Renal cortical epithelial cell (primary cell): ENCODE measurements at regions not wholly inside any gene's neighbourhood (a gene's known extent, or its start where the extent isn't known, plus 50 kb on each side); places are given as distances from the start of the nearest gene placed in this dataset.

Experiments
- DNase-seq: peaks from one replicate; pipeline ENCODE4 v3.0.0-alpha.2; 2011; ENCODE audit warnings: low read depth

- peak; percentile 46 for DNase-seq
Observed at GRCh38 chr10:98332623-98333269, 64.8 kb upstream of the LOXL4 start.

GRCh38 chr10:98331885-98332284 lies 63.9 kb upstream of the LOXL4 start:
- DNase-seq, result no peak

DNA sequence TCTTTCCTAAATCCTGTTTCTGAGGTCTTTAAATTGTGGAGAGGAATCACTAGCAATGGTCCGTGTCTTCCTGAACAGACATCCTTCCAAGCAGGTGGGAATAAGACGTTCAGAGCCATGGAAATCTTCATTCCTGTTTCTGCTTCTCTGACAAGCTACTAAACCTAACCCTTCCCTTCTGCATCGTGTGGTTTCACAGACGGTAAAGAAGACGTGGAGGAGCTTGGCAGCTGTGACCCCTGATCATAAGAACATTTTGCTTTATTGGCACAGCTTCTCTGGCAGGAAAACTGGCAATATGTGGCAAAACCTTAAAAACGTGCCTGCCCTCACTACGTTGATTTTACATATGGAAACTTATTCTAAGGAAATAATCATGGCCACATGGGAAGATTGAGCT lies 63.0 kb upstream of the LOXL4 start:
- DNase-seq, result no peak

DNA sequence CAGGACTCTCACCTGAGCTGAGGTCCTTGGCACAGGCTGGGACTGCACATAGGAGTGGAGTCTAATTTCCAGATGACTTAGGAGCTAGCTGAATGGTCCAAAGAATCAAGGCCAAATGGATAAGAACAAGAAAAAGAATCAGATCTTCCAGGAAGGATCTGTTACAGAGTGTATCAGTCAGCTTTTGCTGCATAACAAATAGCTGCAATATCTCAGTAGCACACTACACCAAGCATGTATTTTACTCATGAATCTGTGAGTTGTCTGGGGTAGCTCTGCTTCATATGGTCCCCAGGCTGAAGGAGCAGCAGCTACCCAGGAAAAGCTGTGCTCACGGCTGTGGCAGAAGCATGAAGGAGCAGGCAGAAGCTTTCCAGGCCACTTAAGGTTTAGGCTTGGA lies 60.6 kb upstream of the LOXL4 start:
- DNase-seq, result no peak

DNA sequence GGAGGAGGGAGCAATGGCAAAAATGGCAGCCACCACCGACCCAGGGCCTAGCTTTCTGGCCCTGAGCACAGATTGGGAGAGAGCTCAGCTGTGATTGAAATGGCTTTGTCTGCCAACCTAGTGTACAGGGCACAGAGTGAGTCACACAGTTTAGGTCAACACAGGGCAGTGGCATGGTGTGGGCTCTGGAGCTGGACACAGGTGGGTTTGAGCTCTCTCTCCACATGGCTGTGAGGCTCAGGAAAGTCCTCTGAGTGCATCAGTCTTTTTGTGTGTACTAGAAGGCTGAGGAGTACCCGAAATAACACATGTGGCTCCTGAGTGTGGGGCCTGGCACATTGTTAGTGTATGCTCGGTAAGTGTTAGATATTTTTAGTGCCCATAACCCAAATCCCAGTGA lies 60.2 kb upstream of the LOXL4 start:
- peak; percentile 33 for DNase-seq

GRCh38 chr10:98326621-98327027 lies 58.6 kb upstream of the LOXL4 start:
- peak; percentile 64 for DNase-seq

DNA sequence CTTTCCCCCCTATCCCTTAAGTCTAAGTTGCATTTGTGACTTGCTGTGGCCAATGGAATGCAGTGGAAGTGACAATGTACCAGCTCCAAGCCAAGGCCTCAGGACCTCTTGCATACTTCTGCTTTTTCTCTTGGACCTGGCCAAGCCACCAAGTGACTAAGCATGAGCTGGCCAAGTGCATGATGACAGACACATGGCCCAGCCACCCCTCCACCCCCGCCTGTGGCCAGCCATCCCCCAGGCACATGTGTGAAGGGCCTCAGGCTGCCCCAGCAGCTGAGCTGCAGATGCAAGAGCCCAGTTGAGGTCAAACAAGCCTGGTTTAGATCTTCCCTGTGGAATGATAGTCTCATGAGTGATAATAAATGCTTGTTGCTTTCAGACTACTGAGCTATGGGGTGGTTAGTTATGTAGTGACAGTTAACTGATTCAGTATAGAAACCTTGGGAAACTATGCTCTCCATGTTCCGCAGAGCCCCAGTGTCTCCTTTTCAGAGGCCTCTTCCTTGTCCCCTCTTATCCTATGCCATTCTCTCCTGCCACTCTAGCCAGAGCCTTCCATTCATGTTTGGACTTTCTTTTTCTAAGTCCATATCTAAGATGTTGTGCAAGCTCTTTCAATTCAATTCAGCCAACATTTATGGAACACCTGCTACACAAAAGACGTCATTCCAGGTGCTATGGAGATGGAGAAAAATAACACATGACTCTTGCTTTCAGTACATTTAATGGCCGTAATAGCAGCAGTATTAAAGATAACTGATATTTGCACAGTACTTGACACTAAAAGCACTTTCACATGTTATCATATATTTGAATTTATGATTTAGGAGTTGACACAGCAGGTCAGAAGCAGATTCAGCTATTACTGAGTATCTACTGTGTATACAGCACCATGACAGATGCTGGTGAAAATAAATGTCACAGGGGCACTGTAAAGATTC lies 55.5 kb upstream of the LOXL4 start:
- peak; percentile 84 for DNase-seq

DNA sequence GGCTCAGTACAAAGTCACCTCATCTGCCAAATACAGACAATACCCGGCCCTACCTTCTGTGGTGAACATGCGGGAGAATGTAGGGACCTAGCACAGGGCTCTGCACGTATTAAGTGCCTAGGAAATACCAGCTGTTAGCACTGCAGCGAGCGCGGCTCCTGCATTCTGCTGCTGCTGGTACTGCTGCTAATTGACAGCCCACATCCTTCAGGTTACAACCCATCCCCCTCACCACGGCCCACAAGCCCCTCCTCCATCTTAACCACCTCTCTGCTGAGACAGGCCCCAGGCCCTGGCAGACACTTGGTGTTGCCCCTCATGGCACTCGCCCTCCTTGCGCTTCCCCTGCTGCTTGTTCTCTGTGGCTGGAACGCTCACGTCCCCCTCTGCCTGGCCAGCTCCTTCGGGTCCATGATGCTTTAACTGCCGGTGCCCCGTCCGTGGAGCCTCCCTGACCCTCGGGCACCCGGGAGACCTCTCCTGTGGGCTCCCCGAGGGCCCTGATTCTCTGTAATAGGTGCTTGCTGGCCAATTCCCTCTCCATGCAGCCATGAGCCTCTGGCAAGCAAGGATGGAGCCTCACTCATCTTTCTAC lies 53.3 kb upstream of the LOXL4 start:
- no peak for DNase-seq

DNA sequence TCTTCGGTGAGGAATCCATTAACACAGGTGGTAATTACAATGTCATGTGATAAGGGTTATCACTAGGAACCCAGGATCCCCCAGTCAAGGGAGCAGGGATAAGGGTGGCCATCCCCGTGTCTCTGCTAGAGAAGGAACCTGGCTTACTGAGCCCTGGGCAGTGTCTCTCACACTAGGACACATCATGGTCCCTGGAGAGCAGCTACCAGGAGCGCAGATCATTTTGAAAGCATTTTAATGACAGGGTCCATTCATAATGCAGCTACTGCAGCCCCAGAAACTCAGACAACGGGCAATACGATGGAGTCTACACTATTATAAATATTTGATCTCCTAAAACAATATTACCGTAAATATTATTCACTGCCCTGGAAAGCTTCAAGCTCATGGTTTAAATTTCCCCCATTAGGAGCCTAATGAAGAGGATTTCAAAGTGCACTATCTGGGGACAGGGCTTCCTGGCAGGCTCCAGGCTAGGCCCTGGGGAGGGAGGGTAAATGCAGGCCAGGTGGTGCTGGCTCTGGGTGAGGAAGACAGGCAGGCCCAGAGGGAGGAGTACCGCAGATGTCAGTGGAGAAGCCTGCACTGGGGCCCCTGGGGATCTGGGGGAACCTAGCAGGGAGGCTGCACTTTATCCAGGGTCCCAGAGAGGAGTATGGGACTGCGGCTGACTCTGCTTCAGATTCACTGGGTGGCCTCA lies 52.6 kb upstream of the LOXL4 start:
- DNase-seq, result no peak

- DNase-seq, result no peak
Observed at GRCh38 chr10:98318861-98319260, 50.9 kb upstream of the LOXL4 start.
